ENCODE measurements at regions not wholly inside any gene's neighbourhood (a gene's known extent, or its start where the extent isn't known, plus 50 kb on each side); places are given as distances from the start of the nearest gene placed in this dataset.
A peak's percentile ranks its signal among the peaks of the same experiment; 100 is the strongest.

DNA sequence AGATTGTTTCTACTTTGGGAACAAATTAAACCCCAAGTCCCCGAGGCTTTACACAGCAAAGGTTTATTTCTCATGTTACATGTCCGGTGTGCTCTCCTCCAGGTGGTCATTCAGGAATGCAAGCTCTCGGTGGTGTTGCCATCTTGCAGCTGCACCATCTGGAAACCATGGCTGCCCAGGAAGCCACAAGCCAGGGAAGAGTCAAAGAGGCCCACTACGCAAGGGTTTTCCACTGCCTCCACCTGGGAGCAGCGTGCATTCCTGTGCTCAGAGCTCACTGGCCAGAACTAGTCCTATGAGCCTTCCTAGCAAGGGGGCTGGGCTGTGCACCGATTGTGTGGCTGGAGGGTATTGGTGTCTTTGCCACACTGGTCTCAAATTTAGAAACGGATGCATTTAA is 128.8 kb upstream of the FOXF1 start:
- H3K36me3 ChIP-seq = no peaks in the 10 kb centered on the region
- intact Hi-C loops (cut with micrococcal nuclease) = no loop called here
- no peaks in the 10 kb centered on the region for H3K4me1 ChIP-seq
- no peak overlapping the region for H3K4me3 ChIP-seq
- TF ChIP-seq, protein P1, sequence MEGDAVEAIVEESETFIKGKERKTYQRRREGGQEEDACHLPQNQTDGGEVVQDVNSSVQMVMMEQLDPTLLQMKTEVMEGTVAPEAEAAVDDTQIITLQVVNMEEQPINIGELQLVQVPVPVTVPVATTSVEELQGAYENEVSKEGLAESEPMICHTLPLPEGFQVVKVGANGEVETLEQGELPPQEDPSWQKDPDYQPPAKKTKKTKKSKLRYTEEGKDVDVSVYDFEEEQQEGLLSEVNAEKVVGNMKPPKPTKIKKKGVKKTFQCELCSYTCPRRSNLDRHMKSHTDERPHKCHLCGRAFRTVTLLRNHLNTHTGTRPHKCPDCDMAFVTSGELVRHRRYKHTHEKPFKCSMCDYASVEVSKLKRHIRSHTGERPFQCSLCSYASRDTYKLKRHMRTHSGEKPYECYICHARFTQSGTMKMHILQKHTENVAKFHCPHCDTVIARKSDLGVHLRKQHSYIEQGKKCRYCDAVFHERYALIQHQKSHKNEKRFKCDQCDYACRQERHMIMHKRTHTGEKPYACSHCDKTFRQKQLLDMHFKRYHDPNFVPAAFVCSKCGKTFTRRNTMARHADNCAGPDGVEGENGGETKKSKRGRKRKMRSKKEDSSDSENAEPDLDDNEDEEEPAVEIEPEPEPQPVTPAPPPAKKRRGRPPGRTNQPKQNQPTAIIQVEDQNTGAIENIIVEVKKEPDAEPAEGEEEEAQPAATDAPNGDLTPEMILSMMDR (IDR thresholded peaks at IDR 0.05; ENCODE audit: borderline replicate concordance) = no peak
- no peak for DNase-seq
- H3K27me3 ChIP-seq (ENCODE audit: low read depth) = peaks cover 66% of the 10 kb centered on the region
- no peak overlapping the region for H3K27ac ChIP-seq (replicated peaks)
- no peaks in the 10 kb centered on the region for H3K9me3 ChIP-seq (replicated peaks)

GRCh38 chr16:86382067-86382773 is 128.1 kb upstream of the FOXF1 start:
- TF ChIP-seq, protein P1 (IDR thresholded peaks at IDR 0.05; ENCODE audit: borderline replicate concordance) = no peak
- no peaks in the 10 kb centered on the region for H3K9me3 ChIP-seq (replicated peaks)
- intact Hi-C loops (cut with micrococcal nuclease) = no loop called here
- no peak overlapping the region for H3K4me3 ChIP-seq
- H3K4me1 ChIP-seq = no peaks in the 10 kb centered on the region
- no peak overlapping the region for H3K27ac ChIP-seq (replicated peaks)
- peaks cover 70% of the 10 kb centered on the region for H3K27me3 ChIP-seq (ENCODE audit: low read depth)
- DNase-seq = no peak
- H3K36me3 ChIP-seq = no peaks in the 10 kb centered on the region

GRCh38 chr16:86382774-86383407 is 127.4 kb upstream of the FOXF1 start:
- TF ChIP-seq, protein P1 (IDR thresholded peaks at IDR 0.05; ENCODE audit: borderline replicate concordance) = no peak
- DNase-seq = no peak
- peaks cover 77% of the 10 kb centered on the region for H3K27me3 ChIP-seq (ENCODE audit: low read depth)
- H3K4me3 ChIP-seq = no peak overlapping the region
- intact Hi-C loops (cut with micrococcal nuclease) = no loop called here
- no peak overlapping the region for H3K27ac ChIP-seq (replicated peaks)
- no peaks in the 10 kb centered on the region for H3K4me1 ChIP-seq
- H3K36me3 ChIP-seq = no peaks in the 10 kb centered on the region
- peaks cover 4% of the 10 kb centered on the region for H3K9me3 ChIP-seq (replicated peaks)

- Histone ChIP-seq H3K9me3 (replicated peaks) (peaks cover 4% of the 10 kb centered on the region), H3K27ac (replicated peaks) (no peak overlapping the region), H3K27me3 (ENCODE audit: low read depth) (peaks cover 79% of the 10 kb centered on the region), H3K4me3 (no peak overlapping the region), H3K36me3 (no peaks in the 10 kb centered on the region), H3K4me1 (no peaks in the 10 kb centered on the region)
- DNase-seq = no peak
- TF ChIP-seq, protein P1 (IDR thresholded peaks at IDR 0.05; ENCODE audit: borderline replicate concordance) = no peak
- intact Hi-C loops (cut with micrococcal nuclease) = no loop called here
Measured at GRCh38 chr16:86383488-86384262, 126.7 kb upstream of the FOXF1 start.

- TF ChIP-seq, protein P1 (IDR thresholded peaks at IDR 0.05; ENCODE audit: borderline replicate concordance) = no peak
- DNase-seq = no peak
- intact Hi-C loops (cut with micrococcal nuclease) = no loop called here
- Histone ChIP-seq H3K36me3 (no peaks in the 10 kb centered on the region), H3K27ac (replicated peaks) (peak overlapping the region; percentile 27), H3K4me3 (no peak overlapping the region), H3K9me3 (replicated peaks) (peaks cover 4% of the 10 kb centered on the region), H3K27me3 (ENCODE audit: low read depth) (peaks cover 79% of the 10 kb centered on the region), H3K4me1 (peaks cover under 1% of the 10 kb centered on the region)
Measured at GRCh38 chr16:86384263-86384649, 126.1 kb upstream of the FOXF1 start.
